ENCODE measurements at regions not wholly inside any gene's neighbourhood (a gene's known extent, or its start where the extent isn't known, plus 50 kb on each side); places are given as distances from the start of the nearest gene placed in this dataset.

GRCh38 chr3:54053211-54053610 is 69.1 kb upstream of the CACNA2D3 start:
- TF ChIP-seq CTCF (IDR thresholded peaks at IDR 0.05) = no peak
- no peak overlapping the region for H3K4me3 Mint-ChIP-seq
- DNase-seq = no peak
- ChIA-PET POLR2A (no interaction called here), CTCF (no interaction called here)
- intact Hi-C loops (cut with micrococcal nuclease) = no loop called here
- ATAC-seq = no peak
- H3K4me1 Mint-ChIP-seq (ENCODE audit: low read depth) = no peaks in the 10 kb centered on the region
- no peak overlapping the region for H3K27ac Mint-ChIP-seq
- H3K36me3 Mint-ChIP-seq (ENCODE audit: low read depth) = no peaks in the 10 kb centered on the region
- no peaks in the 10 kb centered on the region for H3K9me3 Mint-ChIP-seq
- peaks cover 1% of the 10 kb centered on the region for H3K27me3 Mint-ChIP-seq

- ATAC-seq (no peak), DNase-seq (no peak)
- intact Hi-C loops (cut with micrococcal nuclease) = no loop called here
- H3K27ac Mint-ChIP-seq = no peak overlapping the region
- no peak for TF ChIP-seq CTCF (IDR thresholded peaks at IDR 0.05)
- H3K36me3 Mint-ChIP-seq (ENCODE audit: low read depth) = no peaks in the 10 kb centered on the region
- peaks cover 4% of the 10 kb centered on the region for H3K27me3 Mint-ChIP-seq
- H3K9me3 Mint-ChIP-seq = no peaks in the 10 kb centered on the region
- POLR2A ChIA-PET = no interaction called here
- H3K4me1 Mint-ChIP-seq (ENCODE audit: low read depth) = no peaks in the 10 kb centered on the region
- CTCF ChIA-PET = no interaction called here
- no peak overlapping the region for H3K4me3 Mint-ChIP-seq
Measured at GRCh38 chr3:54047568-54047967, 74.8 kb upstream of the CACNA2D3 start.

GRCh38 chr3:54046641-54047214 is 75.6 kb upstream of the CACNA2D3 start:
- CTCF ChIA-PET = no interaction called here

GRCh38 chr3:54045061-54045815 is 77.1 kb upstream of the CACNA2D3 start:
- CTCF ChIA-PET = interaction anchor here (1.2 kb wide), 1 partner anchor 107 kb away, joined by 4 read pairs; no protein-coding TSS in a partner anchor

More at GRCh38 chr3:54046641-54047214, 75.6 kb upstream of the CACNA2D3 start:
- POLR2A ChIA-PET = no interaction called here
- DNase-seq = no peak
- intact Hi-C loops (cut with micrococcal nuclease) = no loop called here
- no peak overlapping the region for H3K27ac Mint-ChIP-seq
- no peaks in the 10 kb centered on the region for H3K9me3 Mint-ChIP-seq
- no peak overlapping the region for H3K4me3 Mint-ChIP-seq
- no peaks in the 10 kb centered on the region for H3K36me3 Mint-ChIP-seq (ENCODE audit: low read depth)
- ATAC-seq = no peak
- TF ChIP-seq CTCF (IDR thresholded peaks at IDR 0.05) = no peak
- H3K27me3 Mint-ChIP-seq = peaks cover 3% of the 10 kb centered on the region
- H3K4me1 Mint-ChIP-seq (ENCODE audit: low read depth) = no peaks in the 10 kb centered on the region

More at GRCh38 chr3:54045061-54045815, 77.1 kb upstream of the CACNA2D3 start:
- no peak overlapping the region for H3K27ac Mint-ChIP-seq
- no peaks in the 10 kb centered on the region for H3K4me1 Mint-ChIP-seq (ENCODE audit: low read depth)
- H3K27me3 Mint-ChIP-seq = peaks cover 3% of the 10 kb centered on the region
- DNase-seq (no peak), ATAC-seq (no peak)
- H3K9me3 Mint-ChIP-seq = no peaks in the 10 kb centered on the region
- H3K36me3 Mint-ChIP-seq (ENCODE audit: low read depth) = no peaks in the 10 kb centered on the region
- POLR2A ChIA-PET = interaction anchor here (0.6 to 0.8 kb wide), 2 partner anchors 14 to 925 kb away, joined by 3 read pairs; no protein-coding TSS in a partner anchor
- no peak for TF ChIP-seq CTCF (IDR thresholded peaks at IDR 0.05)
- intact Hi-C loops (cut with micrococcal nuclease) = no loop called here
- no peak overlapping the region for H3K4me3 Mint-ChIP-seq
